ENCODE measurements at regions not wholly inside any gene's neighbourhood (a gene's known extent, or its start where the extent isn't known, plus 50 kb on each side); places are given as distances from the start of the nearest gene placed in this dataset.

GRCh38 chrX:115462406-115462805 lies 98.6 kb upstream of the PLS3 start (continued):
- TF ChIP-seq ATF3 (CRISPR knock-in tag; conservative IDR thresholded peaks at IDR 0.05) (no peak), ZNF671 (CRISPR knock-in tag; IDR thresholded peaks at IDR 0.05) (no peak)

GRCh38 chrX:115467961-115468360 lies 93.0 kb upstream of the PLS3 start:
- DNase-seq (ENCODE audit: low spot score) (no peak), ATAC-seq (no peak)
- H3K4me1 Mint-ChIP-seq = no peaks in the 10 kb centered on the region
- H3K27me3 Mint-ChIP-seq (ENCODE audit: low read depth) = no peaks in the 10 kb centered on the region
- ChIA-PET POLR2A (no interaction called here), CTCF (interaction anchor here (0.6 kb wide), 1 partner anchor 181 kb away, joined by 3 read pairs; no protein-coding TSS in a partner anchor)
- H3K9me3 Mint-ChIP-seq = no peaks in the 10 kb centered on the region
- no peaks in the 10 kb centered on the region for H3K36me3 Mint-ChIP-seq
- H3K27ac Mint-ChIP-seq = no peak overlapping the region
- TF ChIP-seq FOXJ3 (CRISPR knock-in tag; IDR thresholded peaks at IDR 0.05; ENCODE audit: borderline replicate concordance) = no peak
- TF ChIP-seq ATF2 (CRISPR knock-in tag; IDR thresholded peaks at IDR 0.05; ENCODE audit: borderline replicate concordance, low read depth) = no peak
- TF ChIP-seq SMAD3 (CRISPR knock-in tag; IDR thresholded peaks at IDR 0.05; ENCODE audit: borderline replicate concordance) = no peak
- no peak for TF ChIP-seq SP1 (CRISPR knock-in tag; conservative IDR thresholded peaks at IDR 0.05)
- no peak for TF ChIP-seq EMX1 (CRISPR knock-in tag; IDR thresholded peaks at IDR 0.05)
- no peak for TF ChIP-seq ZNF121 (CRISPR knock-in tag; IDR thresholded peaks at IDR 0.05)
- no peak for TF ChIP-seq CREB1 (CRISPR knock-in tag; IDR thresholded peaks at IDR 0.05)
- TF ChIP-seq ERG (CRISPR knock-in tag; IDR thresholded peaks at IDR 0.05) = no peak
- no peak for TF ChIP-seq GTF2I (CRISPR knock-in tag; conservative IDR thresholded peaks at IDR 0.05)
- TF ChIP-seq ZMAT4 (CRISPR knock-in tag; IDR thresholded peaks at IDR 0.05) = no peak
- TF ChIP-seq ZSCAN18 (CRISPR knock-in tag; IDR thresholded peaks at IDR 0.05) = no peak
- TF ChIP-seq NR2C2 (CRISPR knock-in tag; IDR thresholded peaks at IDR 0.05) = no peak
- no peak for TF ChIP-seq IRF2 (CRISPR knock-in tag; IDR thresholded peaks at IDR 0.05; ENCODE audit: borderline replicate concordance, low read depth)
- no peak for TF ChIP-seq ZNF317 (CRISPR knock-in tag; IDR thresholded peaks at IDR 0.05; ENCODE audit: borderline replicate concordance, low read depth)
- H3K4me3 Mint-ChIP-seq = no peak overlapping the region

GRCh38 chrX:115472131-115472530 lies 88.8 kb upstream of the PLS3 start:
- Mint-ChIP-seq H3K4me3 (no peak overlapping the region), H3K36me3 (no peaks in the 10 kb centered on the region), H3K9me3 (no peaks in the 10 kb centered on the region), H3K27ac (no peak overlapping the region), H3K4me1 (no peaks in the 10 kb centered on the region), H3K27me3 (ENCODE audit: low read depth) (no peaks in the 10 kb centered on the region)
- ATAC-seq (no peak), DNase-seq (ENCODE audit: low spot score) (no peak)
- CTCF ChIA-PET = no interaction called here
- POLR2A ChIA-PET = no interaction called here
- TF ChIP-seq E2F1 (CRISPR knock-in tag; IDR thresholded peaks at IDR 0.05) = no peak
- no peak for TF ChIP-seq EMX1 (CRISPR knock-in tag; IDR thresholded peaks at IDR 0.05)
- no peak for TF ChIP-seq STAT6 (CRISPR knock-in tag; conservative IDR thresholded peaks at IDR 0.05; ENCODE audit: low read depth)
- no peak for TF ChIP-seq MXD4 (CRISPR knock-in tag; IDR thresholded peaks at IDR 0.05; ENCODE audit: borderline replicate concordance)
- no peak for TF ChIP-seq ZNF263 (CRISPR knock-in tag; IDR thresholded peaks at IDR 0.05; ENCODE audit: low read depth)
- TF ChIP-seq ETV6 (CRISPR knock-in tag; IDR thresholded peaks at IDR 0.05) = no peak
- TF ChIP-seq RELA (CRISPR knock-in tag; IDR thresholded peaks at IDR 0.05; ENCODE audit: borderline replicate concordance) = no peak
- TF ChIP-seq PRDM15 (CRISPR knock-in tag; IDR thresholded peaks at IDR 0.05) = no peak

All from WTC11 (cell line).